HG03354 (cell line): ENCODE measurements at regions not wholly inside any gene's neighbourhood (a gene's known extent, or its start where the extent isn't known, plus 50 kb on each side); places are given as distances from the start of the nearest gene placed in this dataset.

Experiments used
- ATAC-seq: cut with Tn5 transposase; IDR thresholded peaks from one replicate; pipeline ENCODE4 v1.9.1; 2021; ENCODE audit warnings: mild to moderate bottlenecking; ENCODE audit not compliant: unreplicated experiment, poor library complexity, severe bottlenecking

DNA sequence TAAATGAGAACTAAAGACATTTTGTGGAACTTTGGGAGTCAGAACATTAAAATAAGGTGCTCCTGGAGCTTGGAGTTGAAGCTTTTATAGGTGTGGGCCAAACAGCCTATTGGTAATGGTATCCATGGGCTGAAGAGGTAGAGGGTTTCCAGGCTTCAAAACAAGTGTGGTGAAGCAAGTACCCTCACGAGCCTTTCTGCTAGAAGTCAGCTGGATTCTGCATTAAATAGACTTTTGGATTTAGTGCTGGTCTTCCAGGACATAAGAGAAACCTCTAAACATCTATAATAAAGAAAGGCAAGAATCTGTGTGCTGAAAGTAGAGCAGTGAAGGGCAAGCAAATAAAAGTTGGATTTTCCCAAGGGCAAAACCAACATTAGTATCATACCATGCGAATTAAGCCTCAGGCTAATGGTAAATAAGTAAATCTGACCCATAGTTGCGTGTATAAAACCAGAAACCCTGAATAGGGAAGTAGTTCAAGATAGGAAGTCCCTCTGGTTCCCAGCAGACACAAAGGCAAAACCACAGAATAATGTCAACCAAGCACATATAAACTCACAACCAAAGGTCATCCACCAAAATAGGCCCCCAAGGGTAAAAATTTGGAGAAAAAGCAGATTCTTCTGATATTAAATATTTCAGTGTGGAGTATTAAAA, 306.3 kb downstream of the TLE4 start:
- peak; percentile 47 for ATAC-seq

DNA sequence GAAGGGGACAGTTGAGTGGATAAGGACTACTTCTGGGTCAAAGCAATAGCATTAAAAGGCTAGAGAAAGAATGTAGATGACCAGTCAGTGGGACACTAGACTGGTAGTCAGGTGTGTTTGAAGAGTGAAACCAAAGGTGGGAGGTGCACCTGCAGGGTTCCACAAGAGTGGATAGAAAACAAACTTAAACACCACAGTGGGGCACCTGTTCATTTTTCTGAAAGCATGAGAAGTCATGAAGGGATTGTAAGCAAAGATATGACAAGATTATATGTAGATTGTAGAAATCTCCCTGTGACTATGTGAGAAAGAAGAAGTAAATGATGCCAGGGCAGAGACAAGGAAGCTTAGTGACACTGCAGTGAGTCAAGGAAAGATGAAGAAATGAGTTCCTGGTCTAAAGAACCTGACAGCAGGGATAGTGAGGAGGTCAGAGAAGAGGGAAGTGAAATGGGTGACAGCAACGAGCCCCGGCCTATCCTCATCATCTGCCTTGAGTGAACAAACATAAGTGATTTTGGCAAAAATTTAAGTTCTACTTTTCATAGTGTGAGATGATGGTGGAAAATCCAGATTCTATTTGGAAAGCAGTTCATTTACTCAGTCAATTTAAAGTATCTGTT, 296.9 kb downstream of the TLE4 start:
- ATAC-seq: peak; percentile 62

DNA sequence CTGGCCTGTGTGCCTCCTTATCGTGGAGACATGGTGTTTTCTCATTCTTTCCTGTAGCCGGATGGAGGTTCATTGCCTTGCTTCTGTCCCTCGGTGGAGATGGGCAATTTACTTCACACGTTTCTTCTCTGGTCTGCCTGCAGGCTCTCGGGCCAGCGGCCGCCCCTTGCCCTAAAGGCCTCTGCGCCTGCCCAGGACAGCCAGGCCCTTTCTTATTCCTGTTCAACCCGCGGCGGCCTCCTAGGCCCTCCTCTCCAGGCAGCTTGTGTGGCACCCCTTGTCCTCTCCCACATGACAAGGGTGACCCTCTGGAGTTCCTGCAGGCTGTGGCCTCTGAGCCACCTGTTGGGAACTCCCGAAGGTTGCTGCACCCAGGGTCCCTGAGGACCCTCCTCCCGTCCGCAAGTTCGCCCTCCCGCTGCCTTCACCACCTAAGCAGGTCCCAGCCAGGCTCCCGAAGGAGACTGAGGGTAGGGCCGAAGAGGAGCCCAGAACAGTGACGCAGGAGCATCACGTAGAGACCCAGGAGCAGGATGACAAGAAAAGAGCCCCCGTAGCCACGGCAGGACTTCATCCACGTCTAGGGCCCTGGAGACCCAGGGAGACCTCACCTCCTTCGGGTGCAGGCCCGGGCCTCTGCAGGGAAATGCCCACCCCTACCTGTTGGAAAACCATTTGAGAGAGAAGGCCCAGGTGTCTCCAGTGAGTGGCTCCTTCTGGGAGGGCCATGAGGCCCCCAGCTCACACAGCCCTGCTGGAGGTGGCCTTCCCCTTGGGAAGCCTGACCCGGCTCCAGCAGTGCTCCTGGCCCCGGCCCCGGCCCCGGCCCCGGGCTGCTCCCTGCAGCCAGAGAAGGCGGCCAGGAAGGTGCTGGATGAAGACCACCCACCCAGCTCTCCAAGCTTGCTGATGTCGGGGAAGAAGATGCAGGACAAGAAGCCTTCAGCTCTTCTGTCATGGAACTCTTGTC, 291.4 kb downstream of the TLE4 start:
- ATAC-seq: no peak

DNA sequence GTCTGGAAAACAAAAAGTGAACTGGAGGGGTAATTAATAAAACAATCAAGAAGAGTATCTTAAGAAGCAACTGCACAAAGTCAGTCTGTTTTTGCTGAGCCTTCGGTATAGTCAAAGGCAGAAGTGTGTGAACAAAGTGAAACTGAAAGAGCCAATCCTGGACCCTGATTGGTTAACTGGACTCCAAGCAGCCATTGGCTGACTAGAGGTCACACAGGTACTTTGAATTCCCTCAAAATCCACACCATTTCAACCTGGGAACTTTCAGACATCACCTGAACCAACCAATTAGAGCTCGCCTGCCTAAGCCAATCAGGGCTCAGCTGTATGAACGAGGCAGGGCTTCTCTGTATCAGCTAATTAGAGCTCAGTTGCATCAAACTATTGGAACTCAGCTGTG, 286.7 kb downstream of the TLE4 start:
- ATAC-seq: peak; percentile 81

DNA sequence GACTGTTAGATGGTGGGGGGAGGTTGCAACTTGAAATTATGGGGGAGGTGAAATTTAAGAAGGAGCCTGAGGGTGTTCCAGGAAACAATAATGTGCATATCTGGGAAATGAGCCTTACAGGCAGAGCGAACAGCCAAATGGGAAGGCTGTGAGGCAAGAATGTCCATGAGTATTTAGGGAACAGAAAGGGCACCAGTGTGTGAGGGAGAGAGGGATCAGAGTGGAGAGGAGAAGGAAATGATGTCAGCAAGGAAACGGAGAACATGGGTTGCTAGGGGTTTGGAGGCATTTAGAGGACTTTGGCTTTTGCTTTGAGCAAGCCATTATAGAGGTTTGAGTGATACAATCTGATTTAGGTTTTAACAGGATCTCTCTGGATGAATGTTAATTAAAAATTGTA, 285.4 kb downstream of the TLE4 start:
- no peak for ATAC-seq

DNA sequence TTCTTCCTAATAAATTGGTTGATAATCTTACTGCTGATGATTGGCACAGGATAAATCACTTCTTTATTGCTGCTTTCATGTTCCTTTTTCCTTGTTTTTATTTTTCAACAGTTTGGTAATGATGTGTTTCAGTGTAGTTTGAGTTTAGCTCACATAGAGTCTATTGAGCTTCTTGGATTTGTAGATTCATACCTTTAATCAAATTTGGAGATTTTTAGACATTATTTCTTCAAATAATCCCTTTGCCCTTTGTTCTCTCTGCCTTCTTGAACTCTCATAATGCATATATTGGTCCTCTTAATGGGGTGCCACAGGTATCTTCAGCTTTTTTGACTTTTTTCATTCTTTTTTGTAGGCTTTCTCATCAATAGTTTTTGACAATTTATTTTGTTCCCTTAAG, 275.3 kb downstream of the TLE4 start:
- ATAC-seq: no peak

DNA sequence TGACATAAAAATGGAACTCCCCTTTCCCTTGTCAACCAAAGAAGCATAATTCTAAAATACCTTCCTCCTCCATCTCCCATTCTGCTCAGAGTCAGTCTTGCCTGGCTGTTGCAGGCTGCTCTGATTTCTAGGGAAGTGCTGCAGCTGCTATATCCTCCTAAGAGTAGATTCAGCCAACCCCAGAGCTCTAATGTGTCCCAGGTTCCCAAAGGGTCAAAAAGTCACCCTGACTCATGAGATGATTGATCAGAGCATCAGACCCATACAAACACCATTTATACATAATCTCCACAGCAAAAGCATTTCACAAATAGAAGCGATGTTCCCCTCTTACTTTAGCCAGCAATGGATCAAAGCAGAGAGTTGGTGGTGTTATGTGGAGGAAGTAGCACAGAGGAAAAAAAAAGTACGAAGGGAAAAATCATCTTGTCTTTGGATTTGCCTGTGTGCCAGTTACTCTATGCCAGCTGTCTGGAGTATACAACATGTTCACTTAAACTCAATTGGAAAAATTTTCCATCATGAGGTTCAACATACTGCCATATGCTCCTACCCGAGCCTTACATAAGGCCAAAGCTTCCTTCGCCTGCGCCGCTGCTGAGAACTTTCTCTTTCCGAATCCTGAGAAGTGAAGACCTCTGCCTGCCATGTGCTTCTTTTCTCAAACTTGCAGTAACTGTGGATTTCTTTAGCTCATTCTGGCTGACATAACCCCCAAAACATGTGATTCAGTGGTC, 258.0 kb downstream of the TLE4 start:
- ATAC-seq: no peak

DNA sequence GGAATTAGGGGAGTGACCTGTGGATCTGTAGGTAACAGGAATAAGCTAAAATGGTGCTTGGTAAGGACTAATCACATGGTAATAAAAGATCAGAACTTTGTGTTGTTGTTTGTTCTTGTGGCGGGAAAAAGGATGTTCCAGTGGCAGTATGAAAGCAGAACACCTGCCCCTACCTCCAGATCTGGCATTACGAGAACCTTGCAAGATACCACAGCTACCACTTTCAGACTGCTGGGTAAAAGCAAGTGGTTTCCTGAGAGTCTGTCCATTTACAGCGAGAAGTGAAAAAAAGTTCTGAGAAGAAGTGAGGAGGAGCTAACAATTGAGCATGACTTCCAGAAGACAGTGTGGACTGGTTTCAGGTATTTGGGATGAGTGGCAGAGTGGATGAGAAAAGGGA, 252.5 kb downstream of the TLE4 start:
- peak; percentile 99 for ATAC-seq

DNA sequence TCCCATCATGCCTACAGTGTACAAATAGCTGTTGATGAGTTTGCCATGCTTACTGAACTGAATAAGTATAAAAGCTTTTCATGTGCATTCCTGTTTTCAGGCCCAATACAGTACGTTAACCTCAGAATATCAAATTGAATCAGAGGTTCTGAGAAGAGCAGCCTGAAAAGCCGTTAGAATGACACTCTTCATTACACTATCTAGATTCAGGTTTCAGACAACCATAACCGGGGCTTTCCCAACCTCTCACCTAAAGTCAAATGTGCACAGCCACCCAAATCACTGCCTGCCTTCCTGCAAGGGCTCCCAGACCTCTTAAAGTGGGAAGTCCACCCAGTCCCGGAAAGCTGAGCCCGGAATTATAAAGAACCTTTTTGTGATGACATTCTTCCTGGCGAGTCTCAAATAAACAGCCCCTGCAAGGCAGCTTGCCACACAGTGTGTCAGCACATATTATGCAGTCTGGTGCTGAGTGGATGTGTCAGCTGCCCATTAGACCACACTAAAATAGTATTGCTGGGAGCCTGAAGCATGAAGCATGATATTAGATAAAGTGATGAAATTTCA, 245.8 kb downstream of the TLE4 start:
- ATAC-seq: peak; percentile 87

DNA sequence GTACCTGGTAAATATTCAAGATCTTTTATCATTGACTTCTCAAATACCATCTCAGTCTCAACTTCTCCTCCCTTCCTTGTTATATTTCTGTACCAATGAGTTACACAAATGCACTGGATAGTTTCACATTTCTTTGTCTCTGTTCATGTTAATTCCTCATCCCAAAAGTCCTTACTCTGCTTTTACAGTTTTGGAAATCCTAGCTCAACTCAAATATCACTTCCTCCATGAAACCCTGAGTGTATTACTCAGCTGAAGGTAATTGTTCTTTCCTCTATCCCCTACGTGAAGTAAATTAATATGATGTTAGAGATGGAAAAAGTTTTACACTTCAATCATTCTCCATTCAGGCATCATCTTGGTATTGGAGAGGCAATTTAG, 241.5 kb downstream of the TLE4 start:
- no peak for ATAC-seq

DNA sequence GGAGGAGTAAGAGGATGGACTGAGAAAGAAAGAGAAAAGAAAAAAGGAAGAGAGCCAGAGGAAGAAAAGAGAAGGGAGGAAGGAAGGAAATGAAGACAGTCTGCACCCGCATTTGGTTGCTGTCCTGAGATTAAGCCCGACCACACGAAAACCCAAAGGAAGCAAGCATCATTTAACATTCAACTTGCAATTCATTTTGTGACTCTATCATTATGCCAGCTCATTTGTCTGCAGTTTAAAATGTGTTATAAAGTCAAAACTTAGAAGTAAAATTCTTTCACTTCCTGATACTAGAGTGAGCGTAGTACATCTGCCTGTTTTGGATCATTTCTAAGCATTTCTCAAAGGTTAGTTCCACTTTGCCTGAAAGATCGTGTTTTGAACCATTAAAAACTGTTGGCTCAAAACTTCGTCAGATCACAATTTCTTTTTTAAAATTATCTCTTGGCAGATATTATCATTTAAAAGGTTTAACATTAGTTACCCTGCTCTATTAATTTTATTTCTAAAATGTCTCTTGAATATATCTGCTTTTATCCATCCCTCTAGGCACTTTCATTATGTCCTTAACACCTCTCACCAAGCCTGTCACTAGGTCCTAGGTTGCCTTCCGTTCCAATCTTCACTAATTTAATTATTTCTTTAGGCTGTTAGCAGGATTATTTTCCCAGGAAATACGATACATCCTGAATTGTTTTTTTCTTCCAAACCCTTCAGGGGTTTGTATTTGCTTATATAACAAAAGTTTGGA, 240.9 kb downstream of the TLE4 start:
- ATAC-seq: peak; percentile 82

DNA sequence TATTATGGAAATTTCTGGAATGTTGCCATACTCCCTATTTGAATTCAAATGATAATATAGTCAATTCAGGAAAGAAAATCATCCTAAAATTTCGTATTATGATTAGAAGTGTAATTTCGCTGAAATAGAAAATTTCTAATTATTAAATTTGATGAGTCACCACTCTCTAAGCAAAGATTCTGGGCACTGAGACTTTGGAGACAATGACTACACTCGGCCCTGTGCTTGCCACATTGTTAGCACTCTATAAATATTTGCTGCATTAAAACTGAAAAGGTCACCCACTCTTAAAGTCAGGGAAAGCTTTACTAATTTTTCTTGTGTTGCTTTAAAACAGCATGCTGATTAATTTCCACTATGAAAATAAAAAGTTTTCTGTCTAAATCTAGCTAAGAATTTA, 240.3 kb downstream of the TLE4 start:
- ATAC-seq: peak; percentile 27

DNA sequence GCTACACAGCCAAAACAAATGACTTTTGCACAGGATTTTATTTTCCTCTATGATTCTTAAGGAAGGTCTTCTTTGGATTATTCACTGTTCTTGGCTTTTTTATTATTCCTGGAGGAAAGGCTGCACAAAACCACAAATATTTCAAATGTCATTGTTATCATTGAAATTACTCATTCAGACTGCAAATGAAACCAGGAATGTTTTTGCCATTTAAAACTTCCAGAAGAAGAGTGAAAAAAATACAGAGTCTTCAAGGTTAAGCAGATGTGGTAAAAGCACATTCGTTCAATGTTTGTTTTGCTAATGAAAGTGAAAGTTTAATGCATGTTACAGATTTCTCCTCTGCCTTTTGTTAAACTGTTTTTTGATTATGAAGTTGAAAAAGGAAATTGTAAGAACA, 238.2 kb downstream of the TLE4 start:
- ATAC-seq: no peak

DNA sequence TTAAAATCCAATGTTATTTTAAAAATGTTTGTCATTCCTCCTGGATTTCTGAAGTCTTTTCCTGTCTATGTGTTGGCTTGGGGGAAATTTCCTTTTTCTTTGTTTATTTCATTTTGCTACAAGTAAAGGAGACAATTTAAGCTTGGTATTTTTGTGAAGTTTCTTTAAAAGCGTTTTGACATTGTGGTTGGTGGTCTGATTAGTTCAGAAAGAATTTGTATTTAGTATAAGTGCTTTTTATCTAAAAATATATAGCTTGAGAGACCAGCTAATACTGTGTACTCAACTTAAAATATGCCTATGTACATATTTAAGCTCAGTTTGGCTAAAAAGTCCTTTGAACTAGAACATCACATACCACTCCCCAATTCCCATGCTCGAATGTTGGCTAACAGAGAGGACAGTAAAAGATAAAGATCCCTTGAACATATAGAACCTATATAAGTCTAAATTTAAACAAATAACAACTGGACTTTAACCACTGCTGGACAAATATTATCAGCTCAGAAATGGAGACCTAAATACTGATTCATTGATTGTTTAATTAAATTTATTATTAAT, 237.6 kb downstream of the TLE4 start:
- no peak for ATAC-seq

DNA sequence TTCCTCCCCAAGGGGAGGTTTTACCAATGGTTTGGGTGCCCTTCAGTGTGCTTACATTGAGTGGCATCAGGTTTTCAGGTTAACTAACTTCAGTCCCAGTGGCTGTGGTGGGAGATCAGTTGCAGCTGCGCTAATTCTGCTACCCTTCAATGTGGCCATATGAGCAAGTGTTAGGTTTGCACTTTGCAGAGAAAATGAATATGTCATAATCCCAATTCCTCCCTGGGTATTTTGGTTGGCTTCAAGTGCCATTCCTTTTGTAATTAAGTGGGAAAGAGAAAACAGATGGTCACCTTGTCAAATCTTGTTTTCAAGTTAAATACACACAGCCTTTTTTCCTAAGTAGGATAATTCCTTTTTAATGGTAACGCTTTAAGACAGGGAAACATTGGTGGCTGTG, 236.2 kb downstream of the TLE4 start:
- ATAC-seq: no peak

DNA sequence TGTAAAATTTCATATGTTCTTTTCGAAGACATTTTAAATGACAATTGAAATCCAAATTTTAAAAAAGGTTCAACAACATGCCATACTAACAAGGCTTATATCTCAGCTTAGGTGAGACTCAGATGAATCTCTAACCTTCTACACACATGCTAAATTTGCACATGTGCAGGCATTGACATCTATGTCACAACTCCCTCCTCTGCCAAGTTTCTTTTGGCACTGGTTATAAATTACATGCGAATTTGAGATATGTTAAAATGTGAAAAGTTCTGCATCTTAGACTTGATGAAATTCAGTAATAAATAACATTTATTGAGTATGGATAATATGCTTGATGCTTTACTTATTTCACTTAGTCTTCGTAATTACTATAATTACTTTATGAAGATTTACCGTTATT, 234.3 kb downstream of the TLE4 start:
- no peak for ATAC-seq

DNA sequence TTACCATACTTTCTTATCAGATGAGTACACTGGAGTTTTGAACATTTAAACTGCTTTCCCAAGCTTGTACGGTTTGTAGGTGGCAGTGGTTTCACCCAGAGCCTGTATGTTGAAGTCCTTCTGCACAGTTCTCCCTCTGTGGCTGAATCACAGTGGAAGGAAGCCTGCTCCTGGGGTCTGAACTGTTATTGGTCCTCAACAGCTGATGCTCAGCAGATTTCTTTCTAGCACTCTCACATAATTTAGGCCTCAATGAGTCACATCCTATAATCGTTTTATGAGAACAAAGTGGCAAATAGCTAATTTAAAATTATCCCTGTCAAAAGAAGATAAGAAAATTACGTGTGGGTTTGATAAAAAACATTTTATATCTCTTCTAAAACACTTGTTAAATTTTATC, 229.7 kb downstream of the TLE4 start:
- ATAC-seq: no peak

DNA sequence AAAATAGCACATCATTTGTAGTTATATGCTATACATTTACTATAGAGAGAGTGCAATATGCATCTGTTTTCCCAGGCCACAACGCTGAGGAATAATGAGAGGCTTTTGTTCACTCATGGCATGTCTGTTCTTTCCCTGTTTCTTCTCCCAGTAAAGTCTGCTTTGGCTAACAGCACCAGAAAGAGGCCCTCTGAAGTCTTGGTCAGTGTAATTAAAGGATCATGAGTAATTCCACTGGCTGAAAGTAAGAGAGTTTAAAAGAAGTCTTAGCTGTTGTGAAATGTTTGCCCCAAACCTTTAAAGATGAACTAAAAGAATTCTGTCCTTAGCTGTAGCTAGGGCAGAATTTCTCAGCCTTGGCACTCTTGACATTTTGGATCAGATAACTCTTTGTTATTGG, 228.8 kb downstream of the TLE4 start:
- ATAC-seq: no peak
